Mesendoderm (in vitro differentiated cells): ENCODE measurements at regions not wholly inside any gene's neighbourhood (a gene's known extent, or its start where the extent isn't known, plus 50 kb on each side); places are given as distances from the start of the nearest gene placed in this dataset.

Experiments
- DNase-seq: peaks from one replicate; pipeline ENCODE4 v3.0.0; 2013
- H2AK5ac ChIP-seq: 2 replicates; pipeline ENCODE4 v1.6.1; 2013; ENCODE audit warnings: low read length, inconsistent platforms
- H2BK120ac ChIP-seq: 2 replicates; pipeline ENCODE4 v1.6.1; 2013; ENCODE audit warnings: low read depth, mild to moderate bottlenecking, low read length, moderate library complexity, mixed read lengths
- H2BK15ac ChIP-seq: replicated peaks from 2 replicates; pipeline ENCODE4 v1.6.1; 2013; ENCODE audit warnings: low read depth, mild to moderate bottlenecking, moderate library complexity
- H2BK5ac ChIP-seq: 2 replicates; pipeline ENCODE4 v1.6.1; 2013; ENCODE audit warnings: low read length, inconsistent platforms
- H3K18ac ChIP-seq: 2 replicates; pipeline ENCODE4 v1.6.1; 2013; ENCODE audit warnings: mild to moderate bottlenecking, low read length, mixed read lengths
- H3K23ac ChIP-seq: one replicate; pipeline ENCODE4 v1.6.1; 2013; ENCODE audit warnings: low read length
- H3K27ac ChIP-seq: 2 replicates; pipeline ENCODE4 v1.5.1; 2013; ENCODE audit warnings: low read depth, mild to moderate bottlenecking, inconsistent platforms, low read length, moderate library complexity
- H3K27me3 ChIP-seq: 2 replicates; pipeline ENCODE4 v1.6.1; 2013; ENCODE audit warnings: low read length, control low read depth, mild to moderate bottlenecking, inconsistent platforms; ENCODE audit not compliant: insufficient read depth, poor library complexity
- H3K36me3 ChIP-seq: 2 replicates; pipeline ENCODE4 v1.6.1; 2013; ENCODE audit warnings: low read length, inconsistent platforms; ENCODE audit not compliant: control insufficient read depth, insufficient read depth
- H3K4ac ChIP-seq: one replicate; pipeline ENCODE4 v1.6.1; 2013; ENCODE audit warnings: low read depth, mild to moderate bottlenecking, low read length, moderate library complexity
- H3K4me1 ChIP-seq: 2 replicates; pipeline ENCODE4 v1.6.1; 2013; ENCODE audit warnings: low read depth, low read length, inconsistent platforms; ENCODE audit not compliant: control insufficient read depth
- H3K4me2 ChIP-seq: 2 replicates; pipeline ENCODE4 v1.6.1; 2013; ENCODE audit warnings: low read length
- H3K4me3 ChIP-seq: 2 replicates; pipeline ENCODE4 v1.5.1; 2013; ENCODE audit warnings: mild to moderate bottlenecking, low read length
- H3K56ac ChIP-seq: one replicate; pipeline ENCODE4 v1.6.1; 2013; ENCODE audit warnings: low read length
- H3K79me1 ChIP-seq: 2 replicates; pipeline ENCODE4 v1.6.1; 2013; ENCODE audit warnings: low read length, inconsistent platforms
- H3K79me2 ChIP-seq: 2 replicates; pipeline ENCODE4 v1.6.1; 2013; ENCODE audit warnings: mild to moderate bottlenecking, low read length; ENCODE audit not compliant: control insufficient read depth, insufficient read depth
- H3K9ac ChIP-seq: 2 replicates; pipeline ENCODE4 v1.6.1; 2013; ENCODE audit warnings: low read length, inconsistent platforms
- H4K5ac ChIP-seq: one replicate; pipeline ENCODE4 v1.6.1; 2013; ENCODE audit warnings: low read length
- H4K8ac ChIP-seq: one replicate; pipeline ENCODE4 v1.6.1; 2013; ENCODE audit warnings: low read depth, mild to moderate bottlenecking, control low read depth, low read length, moderate library complexity
- WGBS: extraction: QIAGEN DNeasy Blood & Tissue Kit; methylation state at CpG from one replicate; pipeline ENCODE4 v1.1.7; 2013; ENCODE audit warnings: low lambda C conversion rate, missing lambda C conversion rate; ENCODE audit not compliant: insufficient coverage; ENCODE audit errors: extremely low coverage; 5-methylcytosine and 5-hydroxymethylcytosine counted together

GRCh38 chr9:34793428-34793827, 83.5 kb upstream of the CCL21 start:
- Histone ChIP-seq H3K4me3 (no peak overlapping the region), H3K4ac (no peak overlapping the region), H2BK120ac (no peak overlapping the region), H3K18ac (no peak overlapping the region), H3K27me3 (peaks cover 2% of the 10 kb centered on the region), H3K56ac (no peak overlapping the region), H3K4me2 (no peak overlapping the region), H3K27ac (no peak overlapping the region), H3K79me2 (no peaks in the 10 kb centered on the region), H3K4me1 (no peaks in the 10 kb centered on the region), H3K23ac (no peak overlapping the region), H3K36me3 (no peaks in the 10 kb centered on the region), H2BK5ac (no peak overlapping the region), H2BK15ac (no peak overlapping the region), H4K8ac (no peak overlapping the region), H2AK5ac (no peak overlapping the region), H4K5ac (no peak overlapping the region), H3K79me1 (no peaks in the 10 kb centered on the region), H3K9ac (no peak overlapping the region)
- no peak for DNase-seq
- no CpG with 5 or more reads among the region's 2 CpGs for WGBS

GRCh38 chr9:34783951-34784487, 74.1 kb upstream of the CCL21 start:
- H4K8ac ChIP-seq = no peak overlapping the region
- no peak overlapping the region for H3K4ac ChIP-seq
- H3K18ac ChIP-seq = no peak overlapping the region
- no peaks in the 10 kb centered on the region for H3K36me3 ChIP-seq
- H3K56ac ChIP-seq = no peak overlapping the region
- no peak overlapping the region for H2BK15ac ChIP-seq
- WGBS = no CpG with 5 or more reads among the region's 4 CpGs
- H3K27ac ChIP-seq = no peak overlapping the region
- no peak overlapping the region for H3K4me3 ChIP-seq
- no peaks in the 10 kb centered on the region for H3K79me1 ChIP-seq
- no peak overlapping the region for H2AK5ac ChIP-seq
- H4K5ac ChIP-seq = no peak overlapping the region
- H3K4me2 ChIP-seq = no peak overlapping the region
- H2BK120ac ChIP-seq = no peak overlapping the region
- H2BK5ac ChIP-seq = no peak overlapping the region
- H3K4me1 ChIP-seq = no peaks in the 10 kb centered on the region
- H3K27me3 ChIP-seq = no peaks in the 10 kb centered on the region
- no peak overlapping the region for H3K9ac ChIP-seq
- H3K23ac ChIP-seq = no peak overlapping the region
- DNase-seq = no peak
- no peaks in the 10 kb centered on the region for H3K79me2 ChIP-seq

- Histone ChIP-seq H4K8ac (no peak overlapping the region), H2BK120ac (no peak overlapping the region), H2BK15ac (no peak overlapping the region), H2AK5ac (no peak overlapping the region), H3K56ac (no peak overlapping the region), H3K18ac (no peak overlapping the region), H3K9ac (no peak overlapping the region), H3K36me3 (no peaks in the 10 kb centered on the region), H3K27ac (no peak overlapping the region), H3K79me1 (no peaks in the 10 kb centered on the region), H3K4me3 (no peak overlapping the region), H3K4ac (no peak overlapping the region), H4K5ac (no peak overlapping the region), H3K4me1 (no peaks in the 10 kb centered on the region), H2BK5ac (no peak overlapping the region), H3K27me3 (no peaks in the 10 kb centered on the region), H3K79me2 (no peaks in the 10 kb centered on the region), H3K4me2 (no peak overlapping the region), H3K23ac (no peak overlapping the region)
- no peak for DNase-seq
- WGBS = no CpG with 5 or more reads among the region's 2 CpGs
Observed at GRCh38 chr9:34782372-34782771, 72.4 kb upstream of the CCL21 start.

GRCh38 chr9:34777666-34778065, 67.7 kb upstream of the CCL21 start:
- H3K4me1 ChIP-seq = no peaks in the 10 kb centered on the region
- no peak overlapping the region for H3K4me2 ChIP-seq
- H2BK15ac ChIP-seq = no peak overlapping the region
- H3K56ac ChIP-seq = no peak overlapping the region
- H3K36me3 ChIP-seq = no peaks in the 10 kb centered on the region
- H3K79me2 ChIP-seq = no peaks in the 10 kb centered on the region
- no peak overlapping the region for H2BK120ac ChIP-seq
- no peak overlapping the region for H2AK5ac ChIP-seq
- no peak overlapping the region for H4K8ac ChIP-seq
- no peak overlapping the region for H3K18ac ChIP-seq
- H3K9ac ChIP-seq = no peak overlapping the region
- no peak overlapping the region for H2BK5ac ChIP-seq
- no peak overlapping the region for H3K23ac ChIP-seq
- WGBS = no CpG with 5 or more reads among the region's 2 CpGs
- no peak overlapping the region for H3K4ac ChIP-seq
- no peaks in the 10 kb centered on the region for H3K27me3 ChIP-seq
- no peak overlapping the region for H4K5ac ChIP-seq
- no peak for DNase-seq
- no peak overlapping the region for H3K27ac ChIP-seq
- no peaks in the 10 kb centered on the region for H3K79me1 ChIP-seq
- H3K4me3 ChIP-seq = no peak overlapping the region

- no peak overlapping the region for H3K4me2 ChIP-seq
- no peaks in the 10 kb centered on the region for H3K27me3 ChIP-seq
- H2BK5ac ChIP-seq = no peak overlapping the region
- no peaks in the 10 kb centered on the region for H3K79me1 ChIP-seq
- H3K9ac ChIP-seq = no peak overlapping the region
- H3K23ac ChIP-seq = no peak overlapping the region
- H4K5ac ChIP-seq = no peak overlapping the region
- WGBS = no CpG with 5 or more reads among the region's 1 CpG
- H3K36me3 ChIP-seq = no peaks in the 10 kb centered on the region
- no peak overlapping the region for H3K4ac ChIP-seq
- no peak overlapping the region for H3K56ac ChIP-seq
- H3K4me1 ChIP-seq = no peaks in the 10 kb centered on the region
- no peak overlapping the region for H2AK5ac ChIP-seq
- no peak overlapping the region for H3K4me3 ChIP-seq
- H2BK120ac ChIP-seq = no peak overlapping the region
- no peak overlapping the region for H3K18ac ChIP-seq
- H3K27ac ChIP-seq = no peak overlapping the region
- DNase-seq = no peak
- no peak overlapping the region for H4K8ac ChIP-seq
- no peak overlapping the region for H2BK15ac ChIP-seq
- H3K79me2 ChIP-seq = no peaks in the 10 kb centered on the region
Observed at GRCh38 chr9:34773955-34774354, 64.0 kb upstream of the CCL21 start.

GRCh38 chr9:34773306-34773910, 63.5 kb upstream of the CCL21 start:
- Histone ChIP-seq H3K4ac (no peak overlapping the region), H3K79me2 (no peaks in the 10 kb centered on the region), H3K23ac (no peak overlapping the region), H3K56ac (no peak overlapping the region), H3K4me3 (no peak overlapping the region), H3K9ac (no peak overlapping the region), H3K4me1 (no peaks in the 10 kb centered on the region), H2AK5ac (no peak overlapping the region), H3K27me3 (no peaks in the 10 kb centered on the region), H3K4me2 (no peak overlapping the region), H2BK15ac (no peak overlapping the region), H3K27ac (no peak overlapping the region), H4K8ac (no peak overlapping the region), H3K36me3 (no peaks in the 10 kb centered on the region), H2BK5ac (no peak overlapping the region), H4K5ac (no peak overlapping the region), H2BK120ac (no peak overlapping the region), H3K18ac (no peak overlapping the region), H3K79me1 (no peaks in the 10 kb centered on the region)
- no CpG with 5 or more reads among the region's 4 CpGs for WGBS
- DNase-seq = no peak
